Right lung (tissue), 2 donors: ENCODE measurements at regions not wholly inside any gene's neighbourhood (a gene's known extent, or its start where the extent isn't known, plus 50 kb on each side); places are given as distances from the start of the nearest gene placed in this dataset.

Source experiments
- DNase-seq, 2 donors: peaks; one replicate each; pipeline ENCODE4 v3.0.0-alpha.2; 2013

DNA sequence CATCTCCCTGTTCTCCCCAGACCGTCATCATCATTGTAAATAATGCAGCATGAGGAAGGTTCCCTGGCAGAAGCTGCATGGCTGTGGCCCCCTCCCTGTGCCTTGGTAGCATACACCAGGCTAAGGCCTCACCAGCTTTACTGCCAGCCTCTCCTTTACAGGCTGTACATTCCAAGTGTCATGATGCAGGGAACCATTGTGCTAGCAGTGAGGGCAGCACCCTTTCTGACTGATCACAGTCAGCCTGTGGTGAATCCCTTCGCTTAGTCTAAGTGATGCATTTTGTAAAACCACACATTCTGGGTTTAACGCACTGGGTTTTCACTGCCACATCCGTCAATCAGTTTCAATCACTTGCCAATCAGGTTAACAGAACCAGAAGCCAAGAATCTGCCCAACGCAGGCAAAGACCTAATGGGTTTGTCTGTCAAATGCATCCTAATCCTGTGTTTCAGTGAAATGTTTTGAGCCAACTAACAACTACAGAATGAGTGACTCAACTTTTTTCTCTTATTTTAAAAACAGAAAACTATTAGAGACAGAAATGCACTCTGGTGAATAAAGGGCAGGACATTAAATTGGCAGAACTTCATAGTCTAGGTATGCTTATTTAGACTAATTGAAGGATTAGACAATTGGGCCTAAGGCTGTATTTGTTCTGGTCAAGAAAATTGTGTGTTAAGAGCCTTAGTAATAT lies 225.9 kb upstream of the DPH6 start:
- DNase-seq: no peak

DNA sequence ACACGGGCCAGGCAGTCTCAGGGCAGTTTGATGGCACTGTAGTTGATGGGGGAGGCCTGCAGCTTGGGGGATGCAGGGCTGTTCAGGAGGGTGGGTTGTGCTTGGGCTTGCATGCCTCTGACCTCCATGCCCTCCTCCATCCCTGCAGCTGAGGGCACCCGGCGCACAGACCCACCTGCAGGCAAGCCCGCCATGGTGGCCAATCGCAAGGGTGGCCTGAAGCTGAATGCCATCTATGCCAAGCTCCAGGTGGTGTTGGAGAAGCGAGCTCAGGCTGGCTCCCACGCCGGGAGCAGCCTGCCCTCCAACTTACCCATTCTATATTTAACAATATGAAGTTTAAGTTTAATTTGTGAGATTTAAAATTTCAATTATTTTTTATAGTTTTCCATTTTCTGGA lies 228.7 kb upstream of the DPH6 start:
- DNase-seq: no peak

- DNase-seq: no peak
These were observed 229.5 kb upstream of the DPH6 start for GRCh38 chr15:35775471-35775870.

DNA sequence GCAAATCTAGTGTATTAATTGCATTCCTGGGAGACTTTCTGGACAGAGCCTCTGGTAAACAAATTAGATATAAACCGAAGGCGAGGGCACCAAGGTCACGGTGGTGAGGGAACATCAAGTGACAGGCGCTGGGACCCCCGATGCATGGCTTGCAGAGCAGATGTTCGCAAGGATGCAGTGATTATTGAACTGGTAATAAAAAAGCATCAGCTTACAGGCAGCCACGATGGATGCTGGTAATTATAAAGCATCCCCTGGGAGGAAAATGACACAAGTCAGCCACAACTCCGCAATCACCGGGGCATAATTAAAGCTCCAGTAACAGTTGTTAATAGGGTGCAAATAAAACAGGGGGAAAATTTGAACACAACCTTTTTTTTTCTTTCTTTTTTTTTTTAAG lies 231.1 kb upstream of the DPH6 start:
- no peak for DNase-seq

GRCh38 chr15:35783203-35783602 lies 237.2 kb upstream of the DPH6 start:
- DNase-seq: no peak

DNA sequence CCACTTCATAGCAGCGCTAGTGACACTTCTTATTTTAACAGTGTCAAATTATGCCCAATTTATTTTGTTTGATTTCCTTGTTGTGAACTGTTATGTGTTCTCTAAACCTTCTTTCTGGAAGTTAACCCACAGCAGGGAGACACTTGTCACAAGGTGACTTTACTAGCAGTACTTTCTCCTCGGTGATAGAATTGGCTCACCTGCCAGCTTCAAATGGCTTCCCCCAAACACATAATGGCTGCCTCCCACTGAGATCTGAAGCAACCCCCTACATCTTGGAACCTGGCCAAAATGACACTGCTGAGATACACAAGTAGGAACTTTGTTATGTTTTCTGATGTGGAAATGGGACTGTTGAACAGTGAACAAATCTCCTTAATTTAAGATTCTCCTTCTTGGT lies 238.8 kb upstream of the DPH6 start:
- peak; percentile 4 to 5 for DNase-seq

GRCh38 chr15:35810007-35810406 lies 264.0 kb upstream of the DPH6 start:
- no peak for DNase-seq

- no peak for DNase-seq
These were observed 267.6 kb upstream of the DPH6 start for GRCh38 chr15:35813573-35813972.

DNA sequence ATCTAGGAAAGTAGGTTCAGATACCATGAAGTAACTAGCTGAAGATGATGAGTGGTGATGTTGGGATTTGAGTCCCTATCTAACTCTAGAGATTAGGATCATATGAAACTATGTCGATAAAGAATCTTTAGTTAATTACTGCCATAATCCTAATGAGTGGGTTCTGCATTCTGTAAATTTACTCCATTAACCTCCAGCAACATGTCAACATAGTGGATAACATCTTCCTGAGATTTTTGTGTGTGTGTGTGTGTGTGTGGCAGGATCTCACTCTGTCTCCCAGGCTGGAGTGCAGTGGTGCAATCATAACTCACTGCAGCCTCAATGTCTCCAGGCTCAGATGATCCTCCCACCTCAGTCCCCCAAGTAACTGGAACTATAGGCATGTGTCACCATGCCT lies 272.9 kb upstream of the DPH6 start:
- DNase-seq: no peak

DNA sequence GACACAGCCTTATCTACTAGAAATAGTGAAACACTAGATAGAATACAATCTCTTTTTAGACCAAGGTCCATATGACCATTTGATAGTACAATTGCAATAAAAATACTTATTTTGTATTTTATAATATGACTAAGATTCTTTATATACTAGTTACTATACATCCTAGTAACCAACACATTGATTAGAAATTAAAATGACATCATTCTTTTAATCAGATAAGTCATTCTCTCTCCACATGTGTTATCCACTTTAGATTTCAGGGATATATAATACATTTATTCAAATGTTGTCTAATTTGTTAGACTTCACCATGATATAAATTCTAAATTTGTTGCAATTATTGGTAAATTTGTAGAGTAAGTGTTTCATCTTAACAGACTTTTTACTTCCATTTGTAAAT lies 276.2 kb upstream of the DPH6 start:
- DNase-seq: no peak

GRCh38 chr15:35827141-35827540 lies 281.2 kb upstream of the DPH6 start:
- no peak for DNase-seq

DNA sequence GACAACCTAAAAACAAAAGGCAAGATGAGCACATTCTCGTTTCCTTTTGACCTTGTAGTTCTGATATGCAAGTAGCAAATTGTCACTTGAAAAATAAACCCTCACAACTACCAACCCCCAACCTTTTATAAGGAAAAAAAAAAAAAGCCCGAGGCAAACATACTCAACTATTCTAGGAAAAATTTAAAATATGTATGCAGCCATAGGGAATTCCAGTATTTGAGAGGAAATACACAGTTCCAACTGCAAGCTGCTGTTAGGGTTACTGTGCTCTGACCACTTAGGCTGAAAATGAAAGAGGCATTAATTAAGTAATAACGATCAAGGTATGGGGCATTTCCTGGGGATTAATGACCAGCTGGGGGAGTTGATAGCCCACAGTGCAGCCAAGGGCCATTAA lies 281.9 kb upstream of the DPH6 start:
- DNase-seq: no peak

DNA sequence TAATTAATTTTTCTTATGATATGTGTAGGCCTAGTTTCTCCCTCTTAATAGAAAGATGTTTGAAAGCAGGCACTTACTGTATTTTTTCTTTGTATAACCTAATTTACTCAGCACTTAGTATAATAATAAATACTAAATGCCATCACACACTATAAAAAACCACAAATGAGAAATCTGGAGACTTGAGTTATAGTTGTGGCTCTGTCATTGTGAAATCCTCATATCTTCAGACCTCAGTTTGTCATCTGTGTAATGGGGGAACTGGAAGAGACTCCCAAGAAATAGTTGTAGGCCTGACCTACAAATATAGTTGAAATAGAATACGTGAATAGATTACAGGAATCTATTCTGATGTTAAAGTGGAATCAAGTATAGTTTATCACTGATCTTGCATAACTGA lies 287.6 kb upstream of the DPH6 start:
- no peak for DNase-seq

- DNase-seq: no peak
These were observed 288.4 kb upstream of the DPH6 start for GRCh38 chr15:35834216-35834830.

GRCh38 chr15:35834866-35835265 lies 288.9 kb upstream of the DPH6 start:
- no peak for DNase-seq

DNA sequence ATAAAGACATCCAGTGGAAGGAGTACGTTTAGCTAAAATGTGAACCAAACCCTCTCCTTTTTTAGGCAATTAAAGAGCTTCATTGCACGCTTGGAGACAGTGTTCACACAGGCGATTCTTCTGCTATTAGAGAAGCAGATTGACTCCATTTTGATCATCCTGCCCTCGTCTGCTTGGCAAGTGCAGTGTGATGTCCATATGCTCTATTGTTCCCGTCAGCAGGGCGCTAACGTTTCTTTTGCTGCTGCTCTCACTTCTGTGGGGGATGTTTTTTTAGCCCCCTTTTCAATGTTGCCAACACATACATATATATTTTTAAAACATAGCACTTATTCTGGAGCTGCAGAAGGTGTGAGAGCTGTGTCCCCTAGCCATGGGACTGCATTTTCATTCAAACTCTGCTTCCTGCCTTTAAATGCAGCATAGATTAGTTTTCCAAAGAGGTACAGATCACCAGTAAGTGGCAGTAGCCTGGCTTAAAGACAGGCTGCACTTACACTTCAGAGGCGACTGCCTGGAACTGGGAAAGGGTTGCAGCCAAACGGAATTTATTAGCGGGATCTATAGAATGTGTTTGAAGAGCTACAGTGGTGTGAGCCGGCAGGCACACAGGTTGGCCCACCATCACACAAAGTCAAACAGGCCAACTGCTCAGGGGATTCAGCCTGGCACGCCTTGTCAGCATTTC lies 292.6 kb upstream of the DPH6 start:
- no peak for DNase-seq

DNA sequence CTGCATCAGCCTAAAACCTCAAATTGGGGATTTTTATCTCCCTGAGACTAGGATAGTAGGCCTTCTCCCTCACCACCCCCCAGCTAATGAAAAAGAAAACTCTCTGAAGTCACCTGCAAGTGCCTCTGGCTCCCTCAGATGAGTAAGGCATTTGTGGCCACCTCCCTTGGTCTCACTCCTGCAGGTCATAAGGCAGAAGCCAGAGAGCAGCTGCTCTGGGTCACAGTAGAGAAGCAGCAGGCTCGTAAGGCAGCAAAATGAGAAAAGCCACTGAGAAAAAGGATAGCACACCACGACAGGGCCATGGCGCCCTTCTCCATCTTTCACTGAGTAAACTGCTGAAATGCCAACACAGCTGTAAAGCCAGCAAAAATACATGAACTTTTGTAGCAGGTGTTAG lies 296.7 kb upstream of the DPH6 start:
- DNase-seq: no peak

- DNase-seq: no peak
These were observed 297.5 kb upstream of the DPH6 start for GRCh38 chr15:35843498-35843897.

DNA sequence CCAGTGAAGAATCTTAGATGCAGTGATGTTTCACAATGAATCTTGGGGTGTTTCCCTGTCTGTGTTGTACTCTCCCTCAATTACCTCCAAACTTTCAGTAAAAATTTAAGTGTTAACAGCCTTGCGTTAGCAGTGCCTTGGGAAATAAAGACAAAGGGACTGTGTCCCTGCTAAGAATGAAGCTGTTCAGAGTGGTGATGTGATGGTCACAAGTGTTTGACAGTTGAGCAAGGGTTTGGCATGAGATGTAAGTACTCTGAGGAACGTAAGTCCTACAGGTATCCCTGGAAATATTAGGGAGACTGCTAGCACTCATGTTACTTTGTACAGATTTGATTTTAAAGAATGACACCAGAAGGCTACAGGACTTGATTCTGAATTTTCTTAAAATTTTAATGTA lies 304.3 kb upstream of the DPH6 start:
- no peak for DNase-seq

- no peak for DNase-seq
These were observed 305.5 kb upstream of the DPH6 start for GRCh38 chr15:35851491-35851890.

DNA sequence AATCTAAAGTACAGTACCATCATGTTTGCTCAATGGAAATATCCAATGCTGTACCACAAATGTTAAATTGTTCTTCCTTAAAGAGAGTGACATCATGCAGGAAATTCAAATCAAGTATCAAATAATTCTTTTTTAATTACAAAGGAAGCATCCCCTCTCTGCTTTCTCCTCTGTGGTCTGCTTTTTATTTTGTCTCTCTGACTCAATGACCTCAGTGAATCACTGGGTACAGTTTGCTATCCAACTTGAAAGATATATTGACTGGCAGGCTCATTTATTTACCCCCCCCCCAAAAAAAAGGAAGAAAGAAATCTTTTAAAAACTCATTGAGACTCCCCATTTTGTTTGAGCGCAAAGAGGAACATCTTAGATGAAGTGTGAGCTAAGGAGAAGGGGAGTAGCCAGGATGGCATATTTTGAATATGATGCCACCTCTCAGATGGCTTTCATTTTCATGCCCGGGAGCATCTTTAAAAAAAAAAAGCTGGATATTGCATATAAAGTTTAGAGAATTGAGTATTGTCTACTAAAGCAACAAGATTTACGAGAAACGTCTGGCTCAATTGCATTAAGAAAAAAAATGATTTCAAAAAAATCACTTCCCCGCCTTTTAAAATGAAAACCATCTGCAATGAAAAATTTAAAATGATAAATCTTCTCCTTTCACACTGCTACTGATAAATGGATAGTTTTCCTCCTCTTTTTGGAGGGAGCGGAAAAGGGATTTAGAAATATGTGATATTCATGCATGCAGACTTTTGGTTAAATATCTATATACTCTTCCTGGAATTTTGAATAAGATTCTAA lies 307.1 kb upstream of the DPH6 start:
- no peak for DNase-seq

DNA sequence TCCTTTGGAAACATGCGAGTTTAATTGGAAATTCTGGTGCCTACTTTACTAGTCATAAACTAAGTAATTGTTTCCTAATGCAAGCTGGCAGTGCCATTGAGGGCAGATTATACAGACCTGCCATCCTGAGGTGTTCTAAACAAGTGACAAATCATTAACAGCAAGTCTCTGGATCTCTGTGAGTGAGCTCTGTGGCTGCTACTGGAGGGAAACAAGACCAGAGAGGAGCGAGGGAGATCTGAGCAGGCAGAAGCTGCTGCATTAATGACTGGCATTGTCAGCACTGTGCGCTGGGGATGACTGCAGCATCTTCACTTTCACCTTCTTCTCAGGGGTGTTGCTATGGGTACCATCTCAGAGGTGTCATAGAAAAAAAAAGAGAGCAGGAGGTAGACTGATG lies 308.4 kb upstream of the DPH6 start:
- no peak for DNase-seq
